ENCODE measurements at regions not wholly inside any gene's neighbourhood (a gene's known extent, or its start where the extent isn't known, plus 50 kb on each side); places are given as distances from the start of the nearest gene placed in this dataset.

DNA sequence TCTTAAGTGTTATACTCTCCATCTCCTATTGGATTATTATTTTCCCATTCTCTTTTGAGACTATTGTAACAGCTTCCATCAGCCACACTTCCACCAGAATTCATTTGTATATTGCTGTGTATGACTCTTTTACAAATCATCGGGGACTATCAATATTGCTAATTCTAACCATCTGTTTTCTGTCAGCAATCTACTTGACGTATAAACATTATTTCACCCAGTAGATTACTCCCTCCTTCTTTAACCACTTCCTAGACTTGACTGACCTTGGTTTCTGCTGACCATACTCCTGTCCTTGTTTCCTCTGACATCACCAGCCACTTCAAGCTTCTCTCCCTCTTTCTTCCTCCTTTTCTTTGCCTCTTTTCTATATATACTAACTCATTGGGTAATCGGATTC is 402.9 kb downstream of the PCDH18 start:
- Histone ChIP-seq H2AFZ (ENCODE audit: low read length) (no peak overlapping the region), H4K20me1 (ENCODE audit: control insufficient read depth, extremely low read depth, insufficient read depth, low read length) (no peaks in the 10 kb centered on the region), H3K9ac (ENCODE audit: insufficient read depth, low read length) (no peak overlapping the region), H3K4me3 (replicated peaks in 1 of 4; ENCODE audit: control extremely low read depth in 1 of 4, insufficient read depth in 1 of 4, low read depth in 3 of 4, low read length in 4 of 4) (no peak overlapping the region), H3K79me2 (ENCODE audit: control insufficient read depth, insufficient read depth, low read length) (no peaks in the 10 kb centered on the region), H3K36me3 (ENCODE audit: control insufficient read depth, insufficient read depth, low read length) (no peaks in the 10 kb centered on the region), H3K4me1 (ENCODE audit: control insufficient read depth, extremely low read depth, insufficient read depth, low read length) (no peaks in the 10 kb centered on the region), H3K9me3 (ENCODE audit: control insufficient read depth, insufficient read depth, low read depth, low read length) (no peaks in the 10 kb centered on the region), H3K27me3 (ENCODE audit: control insufficient read depth, insufficient read depth, low read length) (no peaks in the 10 kb centered on the region), H3K4me2 (ENCODE audit: extremely low read depth, insufficient read depth, low read length) (no peak overlapping the region), H3K27ac (ENCODE audit: insufficient read depth, low read length) (no peak overlapping the region)
- no peak for TF ChIP-seq EZH2 (IDR thresholded peaks at IDR 0.05; ENCODE audit: low read length, missing control alignments)
- TF ChIP-seq, protein P1, sequence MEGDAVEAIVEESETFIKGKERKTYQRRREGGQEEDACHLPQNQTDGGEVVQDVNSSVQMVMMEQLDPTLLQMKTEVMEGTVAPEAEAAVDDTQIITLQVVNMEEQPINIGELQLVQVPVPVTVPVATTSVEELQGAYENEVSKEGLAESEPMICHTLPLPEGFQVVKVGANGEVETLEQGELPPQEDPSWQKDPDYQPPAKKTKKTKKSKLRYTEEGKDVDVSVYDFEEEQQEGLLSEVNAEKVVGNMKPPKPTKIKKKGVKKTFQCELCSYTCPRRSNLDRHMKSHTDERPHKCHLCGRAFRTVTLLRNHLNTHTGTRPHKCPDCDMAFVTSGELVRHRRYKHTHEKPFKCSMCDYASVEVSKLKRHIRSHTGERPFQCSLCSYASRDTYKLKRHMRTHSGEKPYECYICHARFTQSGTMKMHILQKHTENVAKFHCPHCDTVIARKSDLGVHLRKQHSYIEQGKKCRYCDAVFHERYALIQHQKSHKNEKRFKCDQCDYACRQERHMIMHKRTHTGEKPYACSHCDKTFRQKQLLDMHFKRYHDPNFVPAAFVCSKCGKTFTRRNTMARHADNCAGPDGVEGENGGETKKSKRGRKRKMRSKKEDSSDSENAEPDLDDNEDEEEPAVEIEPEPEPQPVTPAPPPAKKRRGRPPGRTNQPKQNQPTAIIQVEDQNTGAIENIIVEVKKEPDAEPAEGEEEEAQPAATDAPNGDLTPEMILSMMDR (conservative IDR thresholded peaks at IDR 0.05 in 1 of 2, IDR thresholded peaks at IDR 0.05 in 1 of 2; ENCODE audit: low read depth in 1 of 2, low read length in 2 of 2) = no peak
- DNase-seq (ENCODE audit: low read depth in 2 of 2) = peak; percentile 45 to 80

DNA sequence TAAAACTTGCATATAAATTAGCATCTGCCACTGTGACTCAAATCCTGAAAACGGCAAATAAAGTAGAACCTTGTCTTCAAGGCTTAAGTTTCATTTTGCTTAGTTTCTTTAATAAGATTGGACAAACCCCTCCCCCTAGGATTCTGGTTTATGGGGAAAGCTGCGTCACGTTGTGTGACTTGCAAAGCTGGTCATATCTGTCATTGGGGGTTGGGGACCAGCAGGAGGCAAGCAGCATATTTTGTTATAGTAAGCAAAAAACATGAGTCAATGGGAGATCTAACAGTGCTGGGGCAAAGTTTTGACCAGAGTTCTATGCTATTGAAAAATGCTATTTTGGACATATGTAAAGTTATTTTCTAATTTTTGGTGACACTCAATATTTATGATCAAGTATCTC is 407.3 kb downstream of the PCDH18 start:
- H3K9me3 ChIP-seq (ENCODE audit: control insufficient read depth, insufficient read depth, low read depth, low read length) = no peaks in the 10 kb centered on the region
- DNase-seq (ENCODE audit: low read depth in 2 of 2) = peak; percentile 17 to 44
- TF ChIP-seq, protein P1 (conservative IDR thresholded peaks at IDR 0.05 in 1 of 2, IDR thresholded peaks at IDR 0.05 in 1 of 2; ENCODE audit: low read depth in 1 of 2, low read length in 2 of 2) = no peak
- TF ChIP-seq EZH2 (IDR thresholded peaks at IDR 0.05; ENCODE audit: low read length, missing control alignments) = no peak
- H3K27ac ChIP-seq (ENCODE audit: insufficient read depth, low read length) = peak overlapping the region; percentile 23
- no peaks in the 10 kb centered on the region for H3K27me3 ChIP-seq (ENCODE audit: control insufficient read depth, insufficient read depth, low read length)
- H3K4me3 ChIP-seq (replicated peaks in 1 of 4; ENCODE audit: control extremely low read depth in 1 of 4, insufficient read depth in 1 of 4, low read depth in 3 of 4, low read length in 4 of 4) = peak overlapping the region; percentile 47 to 55 (median 54)
- peak overlapping the region; percentile 91 for H3K4me2 ChIP-seq (ENCODE audit: extremely low read depth, insufficient read depth, low read length)
- H3K4me1 ChIP-seq (ENCODE audit: control insufficient read depth, extremely low read depth, insufficient read depth, low read length) = no peaks in the 10 kb centered on the region
- peak overlapping the region; percentile 66 for H2AFZ ChIP-seq (ENCODE audit: low read length)
- no peaks in the 10 kb centered on the region for H4K20me1 ChIP-seq (ENCODE audit: control insufficient read depth, extremely low read depth, insufficient read depth, low read length)
- H3K36me3 ChIP-seq (ENCODE audit: control insufficient read depth, insufficient read depth, low read length) = no peaks in the 10 kb centered on the region
- no peaks in the 10 kb centered on the region for H3K79me2 ChIP-seq (ENCODE audit: control insufficient read depth, insufficient read depth, low read length)
- no peak overlapping the region for H3K9ac ChIP-seq (ENCODE audit: insufficient read depth, low read length)

DNA sequence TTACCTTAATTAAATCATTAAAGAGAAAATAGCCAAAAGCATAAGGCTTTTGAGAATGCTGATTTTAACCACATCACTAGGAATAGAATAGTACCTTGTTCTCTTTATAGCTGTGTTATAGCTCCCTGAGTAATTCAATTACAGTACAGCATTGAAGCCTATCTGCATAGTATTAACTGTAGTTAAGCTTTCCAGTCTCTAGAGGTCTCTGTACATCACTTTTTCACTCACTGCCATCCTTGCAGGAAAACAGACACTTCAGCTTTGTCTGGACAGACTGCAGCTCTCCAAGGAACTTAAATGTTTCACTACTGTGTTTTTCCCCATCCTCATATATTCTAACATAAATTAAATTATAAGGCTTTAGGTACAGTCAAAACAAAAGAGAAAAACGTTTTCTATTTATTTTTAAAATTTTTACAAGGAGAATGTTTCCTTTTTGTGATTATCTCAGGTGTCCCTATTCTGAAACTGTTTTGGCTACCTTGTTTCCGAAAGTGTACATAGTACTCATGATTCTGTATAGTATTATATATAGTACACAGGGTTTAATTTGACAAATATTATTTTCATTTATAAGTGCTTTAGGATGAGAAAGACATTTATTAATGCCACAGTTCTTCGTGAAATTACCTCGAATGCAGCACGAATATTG is 407.9 kb downstream of the PCDH18 start:
- Histone ChIP-seq H2AFZ (ENCODE audit: low read length) (peak overlapping the region; percentile 66), H3K27ac (ENCODE audit: insufficient read depth, low read length) (peak overlapping the region; percentile 23), H3K9ac (ENCODE audit: insufficient read depth, low read length) (no peak overlapping the region), H3K4me1 (ENCODE audit: control insufficient read depth, extremely low read depth, insufficient read depth, low read length) (no peaks in the 10 kb centered on the region), H3K4me3 (replicated peaks in 1 of 4; ENCODE audit: control extremely low read depth in 1 of 4, insufficient read depth in 1 of 4, low read depth in 3 of 4, low read length in 4 of 4) (peak overlapping the region; percentile 47 to 55 (median 54)), H3K9me3 (ENCODE audit: control insufficient read depth, insufficient read depth, low read depth, low read length) (no peaks in the 10 kb centered on the region), H3K79me2 (ENCODE audit: control insufficient read depth, insufficient read depth, low read length) (no peaks in the 10 kb centered on the region), H3K36me3 (ENCODE audit: control insufficient read depth, insufficient read depth, low read length) (no peaks in the 10 kb centered on the region), H3K4me2 (ENCODE audit: extremely low read depth, insufficient read depth, low read length) (peak overlapping the region; percentile 91), H3K27me3 (ENCODE audit: control insufficient read depth, insufficient read depth, low read length) (no peaks in the 10 kb centered on the region), H4K20me1 (ENCODE audit: control insufficient read depth, extremely low read depth, insufficient read depth, low read length) (no peaks in the 10 kb centered on the region)
- no peak for TF ChIP-seq EZH2 (IDR thresholded peaks at IDR 0.05; ENCODE audit: low read length, missing control alignments)
- TF ChIP-seq, protein P1 (conservative IDR thresholded peaks at IDR 0.05 in 1 of 2, IDR thresholded peaks at IDR 0.05 in 1 of 2; ENCODE audit: low read depth in 1 of 2, low read length in 2 of 2) = peak; percentile 53 to 69
- DNase-seq (ENCODE audit: low read depth in 2 of 2) = peak; percentile 55 to 85

Data from fibroblast of lung (primary cell).